ENCODE measurements at regions not wholly inside any gene's neighbourhood (a gene's known extent, or its start where the extent isn't known, plus 50 kb on each side); places are given as distances from the start of the nearest gene placed in this dataset.

DNA sequence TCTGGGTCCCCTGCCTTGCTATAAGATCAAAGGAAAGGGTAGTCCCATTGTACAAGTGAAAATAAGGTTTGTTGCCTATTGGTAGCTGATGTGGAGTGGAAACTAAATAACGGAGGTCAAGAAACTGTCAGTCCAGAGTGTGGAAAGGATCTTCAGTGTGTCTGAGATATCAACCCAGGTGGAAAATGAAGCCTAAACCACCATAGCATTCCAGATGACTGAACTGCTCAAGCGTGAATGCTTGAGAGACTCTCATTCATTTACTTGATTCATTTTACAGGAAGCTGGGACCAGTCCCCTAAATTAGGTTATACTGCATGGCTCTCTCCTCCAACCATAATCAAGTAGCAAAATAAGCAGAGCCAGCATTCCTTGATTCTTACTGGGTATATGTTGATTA is 116.0 kb upstream of the SLC28A3 start:
- DNase-seq = no peak

DNA sequence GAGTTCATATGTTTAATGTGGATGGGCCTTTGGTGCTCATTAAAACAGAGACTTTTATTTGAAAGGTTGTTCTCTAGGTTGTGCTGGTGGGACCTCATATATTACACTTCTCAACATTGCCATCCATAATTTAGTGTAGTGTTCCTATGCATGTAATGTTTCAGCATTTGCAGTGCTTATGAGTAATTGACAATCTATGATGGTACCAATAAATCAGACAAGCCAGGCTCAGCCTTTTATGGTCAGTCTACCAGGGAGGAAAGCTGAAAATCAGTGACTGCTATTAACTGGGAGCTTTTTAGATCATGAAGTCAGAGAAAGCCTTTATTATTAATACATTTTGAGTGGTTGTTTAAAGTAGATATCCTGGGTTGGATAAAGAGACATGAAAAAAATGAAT is 120.1 kb upstream of the SLC28A3 start:
- no peak for DNase-seq

DNA sequence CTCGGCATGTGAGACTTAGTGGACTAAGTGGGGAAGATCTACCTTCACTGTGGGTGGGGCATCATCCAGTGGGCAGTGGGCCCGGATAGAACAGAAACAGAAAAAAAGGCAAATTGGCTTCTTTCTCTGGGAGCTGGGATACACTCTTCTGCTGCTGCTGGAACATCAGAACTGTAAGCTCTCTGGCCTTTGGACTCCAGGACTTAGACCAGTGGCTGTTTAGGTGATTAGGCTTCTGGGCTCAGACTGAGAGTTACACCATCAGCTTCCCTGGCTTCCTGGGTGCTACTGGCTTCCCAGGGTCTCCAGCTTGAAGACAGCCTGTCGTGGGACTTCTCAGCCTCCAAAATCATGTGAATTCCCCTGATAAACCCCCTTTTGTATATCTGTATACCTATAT is 122.7 kb upstream of the SLC28A3 start:
- no peak for DNase-seq

DNA sequence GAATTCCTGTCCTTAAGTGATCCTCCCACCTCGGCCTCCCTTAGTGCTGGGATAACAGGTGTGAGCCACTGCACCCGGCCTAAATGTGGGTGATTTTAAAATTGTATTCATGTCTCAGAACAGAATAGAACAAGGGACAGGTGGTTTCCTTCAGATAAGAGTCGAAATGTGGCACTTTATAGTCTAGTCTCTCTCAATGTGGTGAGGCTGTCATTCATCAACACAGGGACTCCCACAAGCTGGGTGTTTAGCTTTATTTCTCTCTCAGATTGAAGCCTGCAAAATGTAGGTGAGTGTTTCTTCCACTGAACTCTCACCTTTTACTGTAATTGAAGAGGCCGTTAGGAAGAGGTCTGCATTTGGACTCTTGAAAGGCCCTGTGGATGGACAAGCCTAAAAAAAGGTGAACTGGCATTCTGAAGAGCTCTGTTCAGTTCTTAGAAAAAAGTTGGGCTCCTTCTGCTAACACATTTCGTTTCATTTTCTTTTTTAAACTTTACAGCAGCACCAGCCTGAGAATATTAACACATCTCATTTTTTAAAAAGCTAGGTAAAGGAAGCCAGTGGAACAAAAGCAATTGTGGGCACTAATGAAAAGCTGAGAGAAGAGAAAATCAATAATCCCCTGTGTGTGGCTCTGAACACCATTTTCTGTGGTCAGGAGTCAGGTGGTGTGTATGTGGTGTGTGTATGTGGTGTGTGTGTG is 126.2 kb upstream of the SLC28A3 start:
- no peak for DNase-seq

DNA sequence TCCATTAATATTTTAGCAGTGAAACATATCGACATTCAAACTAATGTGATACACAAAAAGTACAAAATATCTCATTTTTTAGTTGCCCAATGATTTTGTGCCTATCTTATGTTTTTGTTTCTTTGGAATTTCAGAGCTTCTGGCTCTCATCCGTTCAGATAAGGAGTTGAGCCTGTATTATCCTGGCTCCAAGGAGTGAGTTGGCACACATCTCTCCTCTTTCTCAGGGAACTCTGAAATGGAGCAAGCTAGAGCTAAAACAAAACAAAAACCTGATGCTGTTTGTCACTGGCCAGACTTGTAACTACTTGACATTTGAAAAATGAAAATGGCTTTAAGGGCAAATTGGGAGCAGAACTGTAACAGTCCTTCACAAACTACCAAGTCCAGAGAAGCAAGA is 131.3 kb upstream of the SLC28A3 start:
- DNase-seq = no peak

DNA sequence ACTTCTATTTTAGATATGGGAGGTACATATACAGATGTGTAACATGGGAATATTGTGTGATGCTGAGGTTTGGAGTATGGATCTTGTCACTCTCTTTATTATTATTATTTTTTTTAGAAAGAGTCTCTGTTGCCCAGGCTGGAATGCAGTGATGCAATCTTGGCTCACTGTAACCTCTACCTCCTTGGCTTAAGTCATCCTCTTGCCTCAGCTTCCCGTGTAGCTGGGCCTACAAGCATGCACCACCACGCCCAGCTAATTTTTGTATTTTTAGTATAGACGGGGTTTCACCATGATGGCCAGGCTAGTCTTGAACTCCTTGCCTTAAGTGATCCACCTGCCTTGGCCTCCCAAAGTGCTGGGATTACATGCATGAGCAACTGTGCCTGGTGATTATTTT is 138.4 kb upstream of the SLC28A3 start:
- no peak for DNase-seq

DNA sequence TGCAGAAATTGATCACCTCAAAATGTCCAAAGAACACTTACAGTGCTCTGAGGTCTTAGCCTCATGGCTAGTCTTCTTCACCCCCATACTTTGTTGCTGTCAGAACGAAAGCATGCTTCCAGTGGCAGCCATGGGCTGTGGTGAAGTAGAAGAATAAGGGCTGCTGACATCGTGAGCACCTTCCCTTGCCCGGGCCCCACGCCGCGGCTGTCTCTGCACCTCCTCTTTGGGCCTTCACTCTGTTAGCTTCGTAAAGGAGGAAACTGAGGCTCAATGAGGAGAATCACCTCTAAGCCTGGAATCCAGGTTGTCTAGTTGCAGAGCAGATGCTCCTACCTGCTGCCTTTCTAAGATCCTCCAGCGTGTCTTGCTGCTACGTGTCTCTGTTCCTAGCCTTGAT is 139.5 kb upstream of the SLC28A3 start:
- DNase-seq = no peak

DNA sequence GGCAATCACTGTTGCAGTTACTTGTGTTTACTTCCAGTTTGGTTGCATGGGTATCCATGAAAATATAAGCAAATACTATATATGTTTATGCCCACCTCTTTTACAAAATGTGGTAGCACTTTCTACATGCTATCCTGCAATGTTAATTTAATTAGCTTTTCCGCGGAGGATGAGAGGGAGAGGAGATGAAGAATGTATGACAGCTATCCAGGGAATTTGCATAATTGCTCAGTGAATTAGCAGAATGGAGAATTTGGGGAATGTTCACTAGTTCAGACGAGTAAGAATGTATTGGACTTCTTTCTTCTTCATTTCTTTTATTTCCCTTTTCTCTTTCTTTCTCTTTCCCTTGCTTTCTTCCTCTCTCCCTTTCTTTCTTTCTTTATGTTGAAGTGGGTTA is 140.7 kb upstream of the SLC28A3 start:
- no peak for DNase-seq

DNA sequence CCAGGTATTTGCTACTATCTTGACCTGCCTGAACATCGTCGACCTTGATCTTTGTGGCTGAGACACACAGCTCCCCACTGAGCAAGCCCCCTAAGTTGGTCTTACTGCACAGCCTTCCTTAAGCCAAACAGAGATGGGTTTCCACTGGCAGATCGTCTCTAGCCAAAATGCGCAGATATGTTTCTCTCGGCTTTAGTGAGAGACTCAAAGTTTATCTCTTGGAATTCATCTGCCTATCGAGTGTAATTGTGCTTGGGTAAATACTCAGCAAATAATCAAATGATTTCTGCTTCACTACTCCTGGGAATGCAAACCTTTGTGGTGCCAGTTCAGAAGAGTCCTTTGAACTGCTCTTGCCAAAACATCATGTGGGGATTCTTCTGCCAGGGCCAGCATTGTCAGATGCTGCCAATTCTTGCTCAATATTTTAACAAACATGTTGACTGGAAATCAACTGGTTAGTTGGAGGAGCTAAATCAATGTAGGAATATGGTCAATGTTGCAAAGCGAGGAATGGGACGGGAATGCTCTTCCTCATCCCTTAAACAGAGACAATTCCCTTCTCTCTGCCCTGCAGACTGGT is 141.2 kb upstream of the SLC28A3 start:
- DNase-seq = no peak

DNA sequence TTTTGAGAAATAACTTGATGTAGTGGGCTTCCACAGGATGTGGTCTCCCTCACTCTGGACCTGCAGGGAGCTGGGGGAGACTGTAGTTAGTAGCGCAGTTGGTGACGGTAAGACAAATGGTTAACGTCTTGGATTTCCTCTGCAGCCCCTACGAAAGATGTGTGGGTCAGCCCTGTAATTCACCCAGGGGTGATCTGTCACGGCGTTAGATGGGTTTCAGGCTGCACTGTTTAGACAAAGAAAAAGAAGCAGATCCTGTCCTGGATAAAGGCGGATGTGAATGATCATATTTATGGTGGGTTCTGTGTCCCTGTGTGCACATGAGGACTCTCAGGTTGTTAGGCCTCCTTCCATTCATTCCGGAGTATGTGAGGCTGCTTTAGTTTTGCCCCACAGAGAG is 142.0 kb upstream of the SLC28A3 start:
- no peak for DNase-seq

DNA sequence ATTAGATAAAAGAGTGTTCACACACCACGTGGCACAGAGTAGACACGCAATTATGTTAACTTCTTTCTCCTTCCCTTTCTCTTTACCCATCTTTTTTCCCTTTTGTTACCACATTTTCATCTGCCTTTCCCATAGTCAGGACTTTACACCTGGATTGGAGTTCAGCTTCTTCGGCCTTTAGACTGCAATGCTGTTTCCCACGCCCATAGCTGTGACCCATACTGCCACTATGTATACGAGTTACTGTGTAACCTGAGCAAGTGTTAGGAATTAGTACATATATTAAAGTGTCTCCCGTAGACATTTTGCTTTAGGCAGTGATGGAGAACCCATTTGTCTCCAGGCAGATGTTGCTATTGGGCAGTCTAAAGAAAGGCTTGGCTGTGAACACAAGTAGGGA is 143.6 kb upstream of the SLC28A3 start:
- no peak for DNase-seq

DNA sequence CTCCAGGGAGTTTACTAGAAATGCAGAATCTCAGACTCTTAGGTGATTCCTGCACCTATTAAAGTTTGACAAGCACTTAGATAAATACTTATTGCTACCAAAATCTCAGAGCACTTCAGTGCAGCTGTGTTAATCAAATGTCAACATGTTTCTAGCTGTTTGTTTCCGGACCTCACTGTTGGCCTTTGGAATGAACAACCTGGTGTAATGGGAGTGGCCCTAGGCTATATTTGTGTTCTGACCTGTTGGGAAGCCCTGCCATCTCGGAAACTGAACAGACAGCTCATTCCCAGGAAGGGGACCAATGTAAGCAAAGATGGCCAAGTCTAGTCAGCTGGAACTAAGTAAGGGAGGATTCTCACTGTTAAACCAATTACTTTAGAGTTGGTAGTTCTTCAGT is 145.0 kb upstream of the SLC28A3 start:
- no peak for DNase-seq

DNA sequence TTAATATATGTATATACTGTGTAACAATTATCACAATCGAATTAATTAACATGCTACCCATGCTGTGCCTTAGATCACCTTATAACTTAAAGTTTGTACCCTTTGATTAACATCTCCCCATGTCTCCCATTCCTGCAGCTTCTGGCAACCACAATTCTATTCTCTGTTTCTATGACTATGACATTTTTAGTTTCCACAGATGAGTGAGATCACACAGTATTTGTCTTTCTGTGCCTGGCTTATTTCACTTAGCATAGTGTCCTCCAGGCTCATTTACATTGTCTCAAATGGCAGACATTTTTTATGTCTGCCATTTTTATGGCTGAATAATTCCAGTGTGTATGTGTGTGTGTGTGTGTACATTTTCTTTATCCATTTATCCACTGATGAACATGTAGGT is 146.1 kb upstream of the SLC28A3 start:
- DNase-seq = no peak

DNA sequence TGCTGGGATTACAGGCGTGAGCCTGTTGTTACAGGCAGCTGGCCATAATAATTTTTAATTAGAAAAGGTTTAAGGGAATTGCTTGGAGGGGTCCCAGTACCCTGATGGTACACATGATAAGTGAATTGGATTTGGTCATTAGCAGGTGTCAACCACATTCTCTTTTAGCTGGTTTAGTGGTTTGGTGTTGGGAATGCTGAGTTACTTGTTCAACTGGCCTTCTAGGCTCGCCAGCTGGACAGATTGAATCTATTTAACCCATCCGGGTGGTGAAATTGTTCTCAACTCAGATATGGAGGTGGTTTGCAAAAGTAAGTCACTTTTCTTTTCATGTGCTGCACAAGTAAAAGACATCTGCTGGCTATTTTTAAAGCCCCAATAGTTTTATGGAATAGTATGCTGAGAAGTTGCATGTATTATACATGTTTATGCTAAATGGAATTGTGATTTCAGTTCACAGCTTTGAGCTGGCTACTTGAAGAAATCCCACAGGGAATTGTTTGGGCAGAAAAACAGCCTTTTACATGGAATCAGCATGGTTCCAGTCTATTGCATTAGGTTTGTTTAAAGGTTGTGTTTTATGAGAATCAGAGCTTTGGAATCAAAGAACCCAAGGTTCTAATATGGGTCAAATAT is 149.8 kb upstream of the SLC28A3 start:
- no peak for DNase-seq

DNA sequence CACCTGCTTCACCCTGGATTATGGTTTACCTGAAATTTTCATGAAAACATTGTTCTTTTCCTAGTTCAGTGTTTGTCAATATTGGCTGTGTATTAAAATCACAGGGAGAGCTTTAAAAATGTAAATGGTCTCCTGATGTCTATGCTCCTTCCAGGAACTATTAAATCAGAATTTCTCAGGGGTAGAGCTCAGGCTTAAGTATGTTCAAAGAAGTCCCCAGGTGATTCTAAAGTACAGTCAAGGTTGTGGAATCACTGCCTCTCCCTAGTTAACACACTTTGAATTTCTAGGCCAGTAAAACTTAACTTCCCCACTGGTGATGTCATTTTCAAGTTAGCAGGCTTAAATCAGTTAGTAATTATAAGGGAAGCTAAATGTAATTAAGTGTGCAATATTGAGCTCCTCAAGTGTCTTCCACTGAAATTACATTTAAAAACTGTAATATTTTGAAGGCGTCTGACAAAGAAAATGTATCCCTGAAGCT is 150.3 kb upstream of the SLC28A3 start:
- no peak for DNase-seq

DNA sequence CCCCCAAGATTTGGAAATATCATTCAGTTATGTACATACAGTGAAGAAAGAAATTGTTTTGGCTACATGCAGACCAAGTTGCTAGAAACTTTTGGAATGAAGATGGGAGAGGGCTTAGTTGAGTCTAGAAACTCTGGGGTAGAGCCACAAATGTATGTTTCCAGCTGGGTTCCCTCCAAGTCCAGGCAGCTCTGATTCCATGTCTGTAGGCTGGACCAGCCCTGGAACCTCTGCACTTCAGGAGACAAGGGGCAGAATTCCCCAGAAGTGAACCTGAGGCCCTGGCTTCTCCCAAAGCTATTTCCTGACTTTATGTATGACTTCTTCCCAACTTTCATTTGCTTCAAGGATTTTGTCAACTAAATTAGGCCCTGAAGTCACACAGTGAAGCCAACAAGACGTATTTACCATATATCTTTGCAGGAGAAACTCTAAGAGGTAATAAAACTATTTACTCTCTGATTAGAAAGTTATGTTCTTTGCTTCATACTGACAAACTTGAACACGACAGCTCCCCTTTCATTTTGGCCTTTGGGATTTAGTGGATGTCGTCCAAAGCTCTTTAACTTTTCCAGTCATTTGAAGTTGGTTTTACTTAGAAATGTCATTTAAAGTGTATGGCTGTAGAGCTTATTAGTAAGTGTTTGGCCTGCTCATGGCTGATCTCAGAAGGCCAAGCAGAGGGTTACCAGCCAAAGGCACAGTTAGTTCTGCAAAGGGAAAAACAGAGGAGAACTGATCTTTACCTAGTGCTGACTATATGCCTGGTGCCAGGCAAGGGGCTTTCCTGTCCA is 152.0 kb upstream of the SLC28A3 start:
- no peak for DNase-seq

DNA sequence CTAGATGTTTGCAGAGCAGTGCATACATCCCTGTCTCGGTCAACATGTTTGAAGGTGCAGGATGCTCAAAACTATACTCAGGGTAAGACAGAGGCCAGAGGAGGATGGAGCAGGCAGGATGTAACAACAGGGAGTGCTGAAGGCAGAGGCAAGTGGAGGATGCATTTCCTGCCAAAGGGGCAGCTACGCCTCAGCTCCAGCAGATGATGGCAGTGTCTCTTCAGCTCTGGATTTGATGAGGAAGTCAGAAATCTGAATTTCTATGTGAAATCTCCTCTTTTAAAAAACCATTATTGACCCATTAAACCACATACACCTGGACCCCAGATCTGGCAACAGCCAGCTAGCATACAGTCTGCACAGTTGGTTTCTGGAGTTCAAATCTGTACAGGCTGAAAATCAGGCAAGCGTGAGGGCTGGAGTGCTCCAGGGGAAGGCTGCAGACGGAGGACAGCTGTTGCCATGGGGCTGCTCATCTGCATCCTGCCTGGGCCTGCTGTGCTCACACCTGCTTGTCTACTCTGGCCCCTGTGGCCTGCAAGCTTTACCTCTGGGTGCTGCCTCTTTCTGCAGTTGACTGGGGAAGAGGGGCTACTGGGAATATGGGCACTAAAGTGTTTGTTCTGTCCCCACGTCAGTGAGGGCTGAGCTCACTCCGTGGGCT is 152.9 kb upstream of the SLC28A3 start:
- DNase-seq = no peak

DNA sequence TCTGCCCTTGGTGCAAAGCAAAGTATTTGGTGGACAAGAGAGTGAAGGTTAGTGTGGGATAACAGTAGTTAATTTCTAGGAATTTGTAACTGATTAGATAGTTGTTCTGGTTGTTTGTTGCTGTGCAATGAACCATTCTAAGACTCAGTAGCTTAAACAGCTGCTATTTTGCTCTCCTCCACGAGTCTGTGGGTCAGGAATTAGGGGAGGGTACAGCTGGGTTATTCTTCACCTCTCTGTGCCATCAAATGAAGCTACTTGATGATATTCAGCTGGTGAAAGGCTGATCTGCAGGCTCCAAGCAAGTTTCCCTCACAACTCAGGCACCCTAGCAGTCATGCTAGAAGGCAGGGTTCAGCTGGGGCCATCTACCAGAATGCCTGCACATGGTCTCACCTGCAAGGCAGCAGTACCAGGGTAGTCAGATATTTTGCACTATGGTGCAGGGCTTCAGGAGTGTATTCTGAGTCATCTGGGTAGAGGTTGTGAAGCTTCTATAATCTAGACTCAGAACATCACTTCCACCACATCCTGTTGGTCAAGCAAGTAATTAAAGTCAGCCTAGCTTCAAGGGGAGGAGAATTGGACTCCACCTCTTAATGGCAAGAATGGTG is 159.5 kb upstream of the SLC28A3 start:
- DNase-seq = no peak

DNA sequence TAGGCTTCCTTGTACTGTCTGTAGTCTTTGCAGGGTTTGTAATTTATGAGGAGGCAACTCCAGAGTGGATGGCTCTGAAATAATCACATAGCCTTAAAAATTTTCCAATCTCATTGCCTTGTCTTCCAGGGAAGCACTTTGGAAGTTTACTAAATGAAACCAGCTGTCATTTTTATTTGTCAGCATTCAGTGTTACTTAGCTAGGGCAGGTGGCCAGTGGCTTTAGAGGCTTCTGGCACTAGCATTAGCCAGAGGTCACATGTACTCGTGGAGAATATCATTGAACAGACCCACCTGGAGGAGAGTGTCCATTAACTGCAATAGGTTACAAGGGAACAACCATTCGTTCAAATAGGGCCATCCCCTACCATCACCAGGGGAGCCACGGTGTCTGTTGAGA is 160.3 kb upstream of the SLC28A3 start:
- DNase-seq = no peak

DNA sequence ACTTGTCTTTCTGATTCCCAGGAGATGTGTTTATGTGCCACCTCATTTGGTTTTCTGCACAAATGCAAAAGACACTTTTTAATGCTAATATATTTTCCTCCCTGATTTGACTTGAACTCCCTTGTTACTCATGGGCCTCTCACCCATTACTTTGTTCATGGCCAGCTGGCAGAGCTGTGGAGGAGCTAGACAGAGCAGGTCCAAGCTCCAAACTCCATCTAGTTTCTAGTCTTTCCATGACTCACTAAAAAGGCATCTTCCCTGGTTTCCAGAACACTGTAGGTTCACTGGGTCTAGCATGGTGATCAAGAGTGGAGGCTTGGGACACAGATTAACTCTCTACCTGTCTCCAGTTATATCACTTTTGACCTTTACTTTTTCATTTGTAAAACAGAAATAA is 161.0 kb upstream of the SLC28A3 start:
- DNase-seq = no peak

DNA sequence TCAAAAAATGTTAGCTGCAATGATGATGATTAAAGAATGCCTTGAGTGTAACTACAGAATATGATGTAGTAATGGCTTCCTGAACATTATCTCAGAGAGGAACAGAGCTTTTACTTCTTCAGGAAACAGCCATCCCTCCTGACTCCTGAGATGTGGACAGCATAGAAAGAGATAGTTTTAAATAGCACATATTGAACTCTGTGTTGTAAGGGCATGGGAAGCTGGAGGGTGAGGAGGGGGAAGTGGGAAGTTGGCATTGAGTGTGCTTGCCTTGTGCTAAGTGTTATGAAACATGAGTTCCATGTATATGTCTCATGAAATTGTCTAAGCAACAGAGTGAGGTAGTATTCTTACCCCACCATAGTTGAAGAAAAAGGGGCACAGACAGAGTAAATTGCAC is 161.5 kb upstream of the SLC28A3 start:
- DNase-seq = no peak

DNA sequence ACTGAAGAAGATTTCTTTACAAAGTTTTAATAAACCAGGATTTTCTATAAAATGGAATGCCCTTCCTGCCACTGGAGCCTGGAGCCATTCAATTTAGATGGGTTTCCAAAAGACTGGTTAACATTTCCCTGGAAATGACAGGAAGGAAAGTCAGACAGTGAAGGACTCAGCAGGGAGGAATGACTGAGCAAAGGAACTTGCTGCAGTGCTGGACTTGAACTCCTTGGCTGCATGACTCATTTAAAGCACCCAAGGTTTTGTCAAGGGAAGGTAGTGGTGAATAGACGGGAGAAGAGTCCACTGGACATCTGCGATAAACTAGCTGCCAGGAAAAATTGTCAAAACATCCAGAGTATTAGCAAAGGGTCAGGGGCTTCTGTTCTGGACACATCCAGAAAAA is 163.8 kb upstream of the SLC28A3 start:
- DNase-seq = no peak

DNA sequence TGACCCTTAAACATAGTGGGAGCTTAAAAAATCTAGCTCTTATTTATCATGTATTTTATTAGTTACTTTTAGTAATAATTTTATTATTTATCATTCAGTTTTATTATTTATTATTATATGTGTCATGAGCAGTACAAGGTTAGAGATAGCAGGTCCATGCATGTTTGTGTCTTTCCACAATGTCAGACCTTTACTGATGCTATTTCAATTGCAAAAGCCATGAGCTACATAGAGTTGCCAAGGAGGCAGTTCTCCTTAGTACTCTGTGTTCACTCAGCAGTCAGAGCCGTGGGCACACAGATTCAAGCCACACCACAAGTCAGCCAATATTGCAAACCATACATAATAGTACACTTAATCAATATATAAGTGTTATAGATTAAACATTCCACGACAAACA is 157.9 kb upstream of the NTRK2 start:
- no peak for DNase-seq
